HFF-Myc (cell line): ENCODE measurements at regions not wholly inside any gene's neighbourhood (a gene's known extent, or its start where the extent isn't known, plus 50 kb on each side); places are given as distances from the start of the nearest gene placed in this dataset.

ENCODE experiments used
- DNase-seq: peaks from one replicate; pipeline ENCODE4 v3.0.0-alpha.2; 2011; ENCODE audit warnings: low read depth; ENCODE audit errors: extremely low read depth
- H3K4me3 ChIP-seq: replicated peaks from 2 replicates; pipeline ENCODE4 v1.5.1; 2011; ENCODE audit warnings: low read depth, mild to moderate bottlenecking, control low read depth, low read length
- CTCF ChIP-seq: IDR thresholded peaks from 2 replicates; pipeline ENCODE4 v1.5.1; 2012; ENCODE audit warnings: mild to moderate bottlenecking, low read depth, low read length, control low read depth; ENCODE audit errors: missing control alignments

- no peak for DNase-seq
- TF ChIP-seq CTCF, result no peak
- H3K4me3 ChIP-seq, result no peak overlapping the region
Observed at GRCh38 chr4:19248023-19248422, 1003.7 kb upstream of the SLIT2 start.

DNA sequence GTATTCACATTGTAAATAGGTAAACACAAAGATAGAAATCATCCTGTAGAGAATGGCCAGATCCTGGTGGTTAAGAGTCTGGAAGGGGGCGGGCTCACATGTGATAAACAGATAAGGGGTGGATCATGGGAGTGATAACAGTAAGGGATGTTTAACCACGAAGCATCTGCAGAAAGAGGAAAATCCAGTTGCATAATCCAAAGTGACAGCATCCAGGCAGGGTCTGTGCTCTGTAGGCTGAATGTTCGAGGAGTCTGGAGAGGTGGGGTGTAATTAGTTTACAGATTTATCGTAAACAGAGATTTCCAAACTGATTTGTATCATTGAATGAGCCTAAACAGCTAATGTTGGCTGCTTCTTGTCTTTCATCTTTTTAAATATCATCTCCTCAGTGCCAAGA lies 1009.8 kb upstream of the SLIT2 start:
- TF ChIP-seq CTCF, result no peak
- no peak overlapping the region for H3K4me3 ChIP-seq
- DNase-seq, result no peak

DNA sequence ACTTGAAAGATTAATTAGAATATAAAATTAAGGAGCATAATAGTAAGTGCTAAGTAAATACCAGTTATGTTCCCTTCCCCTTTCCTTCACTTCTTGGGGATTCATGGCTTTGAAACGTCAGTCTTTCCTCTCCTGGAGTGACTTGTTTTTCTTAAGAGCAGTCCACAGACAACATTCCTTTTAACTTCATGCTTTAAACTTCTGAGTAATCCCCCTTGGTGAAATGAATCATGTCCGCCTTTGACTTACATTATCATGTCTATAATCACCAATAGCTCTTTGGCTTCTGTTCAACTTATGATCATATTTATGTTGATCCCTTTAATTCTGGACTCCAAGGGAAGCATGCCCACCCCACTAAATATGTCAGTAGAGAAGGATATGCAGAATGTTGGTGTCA lies 1012.1 kb upstream of the SLIT2 start:
- TF ChIP-seq CTCF, result no peak
- no peak overlapping the region for H3K4me3 ChIP-seq
- no peak for DNase-seq

DNA sequence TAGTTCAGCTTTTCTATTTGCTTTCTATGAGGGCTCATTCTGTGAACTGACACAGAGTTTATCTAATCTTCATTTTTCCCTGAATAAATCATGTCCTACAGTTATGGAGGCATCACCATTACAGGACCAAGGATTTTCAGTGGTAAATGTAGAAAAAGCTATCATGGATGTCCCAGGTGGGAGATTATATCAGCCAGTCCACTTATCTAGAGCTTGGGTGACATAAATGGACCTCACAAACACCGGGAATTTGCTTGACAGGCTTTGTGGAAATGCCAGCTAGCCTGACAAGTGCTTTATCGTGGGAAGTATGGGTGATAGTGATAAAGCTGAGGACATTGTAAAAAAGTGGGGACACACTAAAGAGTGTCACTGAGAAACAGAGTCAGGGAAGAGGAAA lies 1015.2 kb upstream of the SLIT2 start:
- no peak for TF ChIP-seq CTCF
- no peak for DNase-seq
- no peak overlapping the region for H3K4me3 ChIP-seq

DNA sequence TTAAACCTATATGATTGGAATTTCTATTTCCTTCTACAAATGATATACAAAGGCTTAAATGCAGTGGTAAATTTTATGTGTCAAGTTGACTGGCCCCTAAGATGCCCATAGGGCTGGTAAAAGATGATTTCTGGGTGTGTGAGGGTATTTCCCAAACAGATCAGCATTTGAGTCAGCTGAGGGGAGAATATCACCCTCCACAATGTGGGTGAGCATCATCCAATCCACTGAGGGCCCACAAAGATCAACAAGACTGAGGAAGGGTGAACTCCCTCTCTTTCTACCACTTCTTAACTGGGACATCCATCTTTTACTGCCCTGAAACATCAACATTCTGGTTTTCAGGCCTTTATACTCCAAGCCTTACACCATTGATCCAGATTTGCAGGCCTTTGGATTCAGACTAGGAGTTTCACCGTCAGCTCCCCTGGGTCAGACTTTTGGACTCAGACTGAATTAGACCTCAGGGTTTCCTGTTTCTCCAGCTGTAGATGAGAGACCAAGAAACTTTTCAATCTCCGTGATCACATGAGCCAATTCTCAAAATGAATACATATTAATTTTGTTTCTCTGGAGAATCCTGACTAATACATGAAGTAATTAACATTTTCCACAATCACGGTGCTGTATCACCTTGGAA lies 1020.7 kb upstream of the SLIT2 start:
- no peak for DNase-seq
- H3K4me3 ChIP-seq, result no peak overlapping the region
- no peak for TF ChIP-seq CTCF

- H3K4me3 ChIP-seq, result no peak overlapping the region
- no peak for TF ChIP-seq CTCF
- DNase-seq, result no peak
Observed at GRCh38 chr4:19227701-19228100, 1024.0 kb upstream of the SLIT2 start.

GRCh38 chr4:19224820-19225219 lies 1026.9 kb upstream of the SLIT2 start:
- peak; percentile 31 for DNase-seq
- H3K4me3 ChIP-seq, result no peak overlapping the region
- peak; percentile 3 for TF ChIP-seq CTCF
